ENCODE measurements at regions not wholly inside any gene's neighbourhood (a gene's known extent, or its start where the extent isn't known, plus 50 kb on each side); places are given as distances from the start of the nearest gene placed in this dataset.

- H3K27me3 ChIP-seq (ENCODE audit: control insufficient read depth in 2 of 2, insufficient read depth in 2 of 2, low read length in 2 of 2): no peaks in the 10 kb centered on the region
- peaks cover 0 to 6% of the 10 kb centered on the region in 2 donors for H3K9me3 ChIP-seq (replicated peaks in 1 of 2; ENCODE audit: control insufficient read depth in 1 of 2, insufficient read depth in 1 of 2, low read length in 2 of 2)
- Mint-ChIP-seq H3K27ac (peak overlapping the region in 1 of 7 donors; percentile 79), H3K36me3 (no peaks in the 10 kb centered on the region), H3K4me3 (no peak overlapping the region), H3K27me3 (ENCODE audit: low read depth in 3 of 3) (peaks cover 0 to 2% (median 0%) of the 10 kb centered on the region in 3 donors), H3K9me3 (peaks cover 0 to 3% (median 2%) of the 10 kb centered on the region in 7 donors), H3K4me1 (no peaks in the 10 kb centered on the region)
- 92% methylated on average over 1 of the region's 2 CpGs for WGBS (ENCODE audit: insufficient coverage)
- no peak overlapping the region for H3K4me3 ChIP-seq (replicated peaks in 1 of 3; ENCODE audit: low read depth in 2 of 3, low read length in 3 of 3)
- no peak overlapping the region for H3K27ac ChIP-seq (ENCODE audit: low read depth in 1 of 2, low read length in 2 of 2)
- H3K4me1 ChIP-seq (ENCODE audit: control insufficient read depth in 1 of 2, insufficient read depth in 2 of 2, low read length in 2 of 2): no peaks in the 10 kb centered on the region
- no peak for DNase-seq
- no peak for TF ChIP-seq CTCF (IDR thresholded peaks at IDR 0.05)
- no peak overlapping the region for H2AFZ ChIP-seq (ENCODE audit: insufficient read depth, low read depth, low read length, poor library complexity, severe bottlenecking)
- no peaks in the 10 kb centered on the region for H4K20me1 ChIP-seq (ENCODE audit: insufficient read depth, low read length)
- H3K4me2 ChIP-seq (replicated peaks; ENCODE audit: extremely low read depth, low read length, poor library complexity, severe bottlenecking): no peak overlapping the region
- H3K79me2 ChIP-seq (ENCODE audit: insufficient read depth, low read length): no peaks in the 10 kb centered on the region
- H3K9ac ChIP-seq (ENCODE audit: insufficient read depth, low read length, poor library complexity, severe bottlenecking): no peak overlapping the region
- intact Hi-C loops (cut with micrococcal nuclease): no loop called here
- no peaks in the 10 kb centered on the region for H3K36me3 ChIP-seq (replicated peaks in 1 of 2; ENCODE audit: control insufficient read depth in 1 of 2, insufficient read depth in 2 of 2, low read length in 2 of 2)
Observed at GRCh38 chr7:14988941-14989340, 86.4 kb upstream of the DGKB start.

GRCh38 chr7:14978687-14979086 lies 76.1 kb upstream of the DGKB start:
- no peak overlapping the region for H3K27ac ChIP-seq (ENCODE audit: low read depth in 1 of 2, low read length in 2 of 2)
- no peak for DNase-seq
- Mint-ChIP-seq H3K36me3 (no peaks in the 10 kb centered on the region), H3K27ac (no peak overlapping the region), H3K4me3 (no peak overlapping the region), H3K27me3 (ENCODE audit: low read depth in 3 of 3) (peaks cover 0 to 2% (median 0%) of the 10 kb centered on the region in 3 donors), H3K4me1 (no peaks in the 10 kb centered on the region), H3K9me3 (peaks cover 0 to 8% (median 3%) of the 10 kb centered on the region in 7 donors)
- no peak for TF ChIP-seq CTCF (IDR thresholded peaks at IDR 0.05)
- no peak overlapping the region for H3K4me2 ChIP-seq (replicated peaks; ENCODE audit: extremely low read depth, low read length, poor library complexity, severe bottlenecking)
- H3K36me3 ChIP-seq (replicated peaks in 1 of 2; ENCODE audit: control insufficient read depth in 1 of 2, insufficient read depth in 2 of 2, low read length in 2 of 2): no peaks in the 10 kb centered on the region
- WGBS (ENCODE audit: insufficient coverage): 85% methylated on average over 2 of the region's 3 CpGs
- intact Hi-C loops (cut with micrococcal nuclease): no loop called here
- peaks cover 0 to 3% of the 10 kb centered on the region in 2 donors for H3K9me3 ChIP-seq (replicated peaks in 1 of 2; ENCODE audit: control insufficient read depth in 1 of 2, insufficient read depth in 1 of 2, low read length in 2 of 2)
- no peaks in the 10 kb centered on the region for H3K27me3 ChIP-seq (ENCODE audit: control insufficient read depth in 2 of 2, insufficient read depth in 2 of 2, low read length in 2 of 2)
- H3K4me1 ChIP-seq (ENCODE audit: control insufficient read depth in 1 of 2, insufficient read depth in 2 of 2, low read length in 2 of 2): no peaks in the 10 kb centered on the region
- no peaks in the 10 kb centered on the region for H4K20me1 ChIP-seq (ENCODE audit: insufficient read depth, low read length)
- H2AFZ ChIP-seq (ENCODE audit: insufficient read depth, low read depth, low read length, poor library complexity, severe bottlenecking): no peak overlapping the region
- H3K4me3 ChIP-seq (replicated peaks in 1 of 3; ENCODE audit: low read depth in 2 of 3, low read length in 3 of 3): no peak overlapping the region
- H3K79me2 ChIP-seq (ENCODE audit: insufficient read depth, low read length): no peaks in the 10 kb centered on the region
- H3K9ac ChIP-seq (ENCODE audit: insufficient read depth, low read length, poor library complexity, severe bottlenecking): no peak overlapping the region

All from CD14-positive monocyte (primary cell).